Upper lobe of left lung (tissue), 6 donors: ENCODE measurements at regions not wholly inside any gene's neighbourhood (a gene's known extent, or its start where the extent isn't known, plus 50 kb on each side); places are given as distances from the start of the nearest gene placed in this dataset.

Source experiments
- ATAC-seq, 2 donors: fragments of 200-7000 bp; cut with Tn5 transposase; one replicate each; pipeline ENCODE4 v1.9.1; 2022; ENCODE audit warnings: mild to moderate bottlenecking in 2 of 2, moderate library complexity in 2 of 2; ENCODE audit not compliant: low FRiP score in 2 of 2
- DNase-seq, 2 donors: peaks; one replicate each; pipeline ENCODE4 v3.0.0-alpha.2; 2019 to 2020
- H3K27ac ChIP-seq, 4 donors: fragments of 200-600 bp; sonication (generic); one replicate each; pipeline ENCODE4 v1.5.1; 2016 to 2019
- H3K27me3 ChIP-seq, 4 donors: fragments of 200-600 bp; sonication (generic); one replicate each; pipeline ENCODE4 v1.5.1; 2017 to 2019
- H3K36me3 ChIP-seq, 4 donors: fragments of 200-600 bp; sonication (generic); one replicate each; pipeline ENCODE4 v1.5.1; 2016 to 2019
- H3K4me1 ChIP-seq, 4 donors: fragments of 200-600 bp; sonication (generic); one replicate each; pipeline ENCODE4 v1.5.1; 2018 to 2019
- H3K4me3 ChIP-seq, 4 donors: fragments of 200-600 bp; sonication (generic); one replicate each; pipeline ENCODE4 v1.5.1; 2017 to 2019; ENCODE audit warnings: mild to moderate bottlenecking in 2 of 4, moderate library complexity in 1 of 4
- H3K9me3 ChIP-seq, 4 donors: fragments of 200-600 bp; sonication (generic); one replicate each; pipeline ENCODE4 v1.5.1; 2018 to 2019
- EP300 ChIP-seq, 4 donors: sonication (generic); formaldehyde crosslinking; IDR thresholded peaks; one replicate each; pipeline ENCODE4 v1.5.1; 2017; ENCODE audit warnings: antibody characterized with exemption in 4 of 4, control low read depth in 2 of 4
- POLR2A ChIP-seq, 4 donors: fragments of 450-650 bp; IDR thresholded peaks; one replicate each; pipeline ENCODE4 v1.5.1; 2016 to 2017; ENCODE audit warnings: antibody characterized with exemption in 4 of 4, mild to moderate bottlenecking in 2 of 4
- POLR2AphosphoS5 ChIP-seq, 2 donors: sonication (generic); formaldehyde crosslinking; IDR thresholded peaks; one replicate each; pipeline ENCODE4 v1.5.1; 2017; ENCODE audit warnings: antibody characterized with exemption in 2 of 2
- WGBS, 2 donors: methylation state at CpG; one replicate each; pipeline ENCODE4 v1.1.5; 2017 to 2018; 5-methylcytosine and 5-hydroxymethylcytosine counted together
- TF ChIP-seq, protein P1 (sequence below), 6 experiments: fragments of 450-650 bp in 4 of 6; fragments of 200-600 bp in 2 of 6; sonication (generic) in 2 of 6; IDR thresholded peaks; one replicate each; pipeline ENCODE4 v1.5.1; 2016 to 2019; ENCODE audit warnings: antibody characterized with exemption in 6 of 6
- donor health status: DM: no; HTN: no; CAD: no; lungs with moderate emphysema.
- donor health status: DM: no; HTN: yes; CAD: no; lungs with severe emphysema.

DNA sequence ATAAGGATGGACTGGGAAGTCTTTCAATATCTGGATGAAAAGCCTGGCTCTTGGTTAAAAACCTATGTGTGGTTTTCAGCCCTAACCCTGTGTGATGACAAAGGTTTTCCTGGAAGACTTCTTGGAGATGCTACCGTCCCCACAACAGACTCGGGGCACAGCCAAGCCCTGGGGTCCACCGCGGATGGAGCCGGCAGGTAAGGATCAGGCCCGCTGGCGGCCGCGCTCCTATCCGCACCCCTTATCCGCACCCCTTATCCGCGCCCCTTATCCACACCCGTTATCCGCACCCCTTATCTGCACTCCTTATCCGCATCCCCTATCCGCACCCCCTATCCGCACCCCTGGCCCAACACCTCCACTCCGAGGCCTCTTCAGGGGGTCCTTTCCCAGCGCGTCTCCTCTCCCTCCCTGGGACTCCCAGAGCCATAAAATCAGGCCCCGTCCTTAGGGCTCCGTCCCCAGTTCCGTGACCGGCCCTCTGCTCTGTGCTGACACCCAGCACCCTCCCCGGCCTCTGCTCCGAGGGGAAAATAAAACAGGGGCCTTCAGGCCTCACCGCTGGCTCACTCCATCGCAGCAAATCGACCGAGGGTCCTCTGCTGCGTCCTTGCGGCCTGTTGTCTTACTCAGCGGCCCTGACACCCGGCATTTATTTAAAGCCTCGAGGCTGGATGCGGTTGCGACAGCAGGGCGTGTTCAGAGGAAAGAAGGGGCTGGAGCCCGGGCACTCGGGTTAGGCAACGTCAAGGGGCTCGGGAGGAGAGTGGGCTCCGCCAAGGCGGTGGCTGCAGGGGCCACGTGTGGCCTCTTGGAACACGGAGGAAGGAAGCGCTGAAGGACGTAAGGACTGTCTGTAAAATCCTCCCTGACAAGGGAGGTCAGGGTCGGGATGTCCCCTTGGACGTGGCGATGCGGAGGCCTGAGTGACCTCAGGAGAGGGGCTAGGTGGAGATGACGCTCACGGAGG lies 215.1 kb upstream of the ADARB2 start:
- H3K36me3 ChIP-seq = no peaks in the 10 kb centered on the region
- ATAC-seq (peak; percentile 23 to 61), DNase-seq (peak in 1 of 2 donors; percentile 62)
- H3K9me3 ChIP-seq = no peaks in the 10 kb centered on the region
- H3K27ac ChIP-seq = no peak overlapping the region
- TF ChIP-seq POLR2AphosphoS5 (IDR thresholded peaks at IDR 0.05) = no peak
- TF ChIP-seq EP300 (IDR thresholded peaks at IDR 0.05) = no peak
- TF ChIP-seq, protein P1, sequence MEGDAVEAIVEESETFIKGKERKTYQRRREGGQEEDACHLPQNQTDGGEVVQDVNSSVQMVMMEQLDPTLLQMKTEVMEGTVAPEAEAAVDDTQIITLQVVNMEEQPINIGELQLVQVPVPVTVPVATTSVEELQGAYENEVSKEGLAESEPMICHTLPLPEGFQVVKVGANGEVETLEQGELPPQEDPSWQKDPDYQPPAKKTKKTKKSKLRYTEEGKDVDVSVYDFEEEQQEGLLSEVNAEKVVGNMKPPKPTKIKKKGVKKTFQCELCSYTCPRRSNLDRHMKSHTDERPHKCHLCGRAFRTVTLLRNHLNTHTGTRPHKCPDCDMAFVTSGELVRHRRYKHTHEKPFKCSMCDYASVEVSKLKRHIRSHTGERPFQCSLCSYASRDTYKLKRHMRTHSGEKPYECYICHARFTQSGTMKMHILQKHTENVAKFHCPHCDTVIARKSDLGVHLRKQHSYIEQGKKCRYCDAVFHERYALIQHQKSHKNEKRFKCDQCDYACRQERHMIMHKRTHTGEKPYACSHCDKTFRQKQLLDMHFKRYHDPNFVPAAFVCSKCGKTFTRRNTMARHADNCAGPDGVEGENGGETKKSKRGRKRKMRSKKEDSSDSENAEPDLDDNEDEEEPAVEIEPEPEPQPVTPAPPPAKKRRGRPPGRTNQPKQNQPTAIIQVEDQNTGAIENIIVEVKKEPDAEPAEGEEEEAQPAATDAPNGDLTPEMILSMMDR (IDR thresholded peaks at IDR 0.05) = no peak
- no peak for TF ChIP-seq POLR2A (IDR thresholded peaks at IDR 0.05)
- no peak overlapping the region for H3K4me3 ChIP-seq
- 95 to 96% methylated on average over 55 of the region's 55 CpGs for WGBS, 2 donors
- no peaks in the 10 kb centered on the region for H3K27me3 ChIP-seq
- H3K4me1 ChIP-seq = no peaks in the 10 kb centered on the region

DNA sequence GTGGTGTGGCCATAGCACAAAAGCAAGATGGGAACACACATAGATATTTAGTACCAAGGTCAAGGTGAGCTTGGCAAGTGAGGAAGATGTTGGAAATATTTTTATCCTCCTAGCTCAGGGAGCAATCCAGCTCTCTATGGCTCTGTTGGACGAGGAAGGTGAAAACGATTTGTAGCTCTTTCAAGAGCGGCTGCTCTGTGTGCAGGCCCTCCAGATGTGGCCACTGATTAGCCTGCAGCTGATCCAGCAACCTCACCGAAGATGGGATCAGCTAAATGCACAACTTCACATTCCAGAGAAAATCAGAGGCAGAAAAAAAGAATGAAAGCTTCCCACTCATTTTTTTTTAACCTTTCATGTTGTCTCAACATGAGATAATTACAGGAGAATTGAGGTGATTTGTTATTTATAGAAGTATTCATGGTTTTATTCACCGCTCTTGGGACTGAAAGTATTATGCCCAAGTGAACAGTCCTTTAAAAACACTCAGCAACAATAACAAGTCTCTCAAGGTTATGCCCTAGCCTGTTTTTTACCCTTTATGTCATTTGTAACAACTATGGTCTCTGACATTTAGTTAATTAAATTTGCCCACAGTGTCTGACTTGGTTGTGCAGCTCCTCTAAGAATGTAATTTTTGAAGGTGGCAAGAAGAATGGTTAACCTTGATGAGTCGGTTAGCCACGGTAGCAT lies 213.6 kb upstream of the ADARB2 start:
- TF ChIP-seq EP300 (IDR thresholded peaks at IDR 0.05) = no peak
- no peak for TF ChIP-seq POLR2A (IDR thresholded peaks at IDR 0.05)
- H3K27ac ChIP-seq = no peak overlapping the region
- H3K36me3 ChIP-seq = no peaks in the 10 kb centered on the region
- H3K9me3 ChIP-seq = no peaks in the 10 kb centered on the region
- 82 to 90% methylated on average over 7 of the region's 7 CpGs for WGBS, 2 donors
- H3K27me3 ChIP-seq = no peaks in the 10 kb centered on the region
- ATAC-seq = no peak
- H3K4me1 ChIP-seq = no peaks in the 10 kb centered on the region
- DNase-seq = no peak
- no peak overlapping the region for H3K4me3 ChIP-seq

GRCh38 chr10:1947464-1948003 lies 210.2 kb upstream of the ADARB2 start:
- no peaks in the 10 kb centered on the region for H3K9me3 ChIP-seq
- DNase-seq (no peak), ATAC-seq (no peak)
- no peak overlapping the region for H3K27ac ChIP-seq
- TF ChIP-seq POLR2A (IDR thresholded peaks at IDR 0.05) (no peak), EP300 (IDR thresholded peaks at IDR 0.05) (no peak), POLR2AphosphoS5 (IDR thresholded peaks at IDR 0.05) (no peak)
- TF ChIP-seq, protein P1 (IDR thresholded peaks at IDR 0.05) = no peak
- H3K4me3 ChIP-seq = no peak overlapping the region
- 91 to 93% methylated on average over 4 of the region's 4 CpGs for WGBS, 2 donors
- no peaks in the 10 kb centered on the region for H3K27me3 ChIP-seq
- no peaks in the 10 kb centered on the region for H3K36me3 ChIP-seq
- no peaks in the 10 kb centered on the region for H3K4me1 ChIP-seq

DNA sequence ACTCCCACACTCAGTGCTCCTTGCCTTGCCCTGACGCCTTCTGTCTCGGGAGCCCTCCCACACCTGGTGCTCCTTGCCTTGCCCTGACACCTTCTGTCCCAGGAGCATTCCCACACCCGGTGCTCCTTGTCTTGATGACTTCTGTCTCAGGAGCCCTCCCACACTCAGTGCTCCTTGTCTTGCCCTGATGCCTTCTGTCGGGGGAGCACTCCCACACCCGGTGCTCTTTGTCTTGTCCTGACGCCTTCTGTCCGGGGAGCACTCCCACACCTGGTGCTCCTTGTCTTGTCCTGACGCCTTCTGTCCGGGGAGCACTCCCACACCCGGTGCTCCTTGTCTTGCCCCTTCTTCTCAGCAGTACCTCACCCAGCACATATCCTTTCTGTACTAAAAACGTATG lies 207.2 kb upstream of the ADARB2 start:
- WGBS, 2 donors = 92 to 93% methylated on average over 11 of the region's 11 CpGs
- no peaks in the 10 kb centered on the region for H3K9me3 ChIP-seq
- TF ChIP-seq, protein P1 (IDR thresholded peaks at IDR 0.05) = no peak
- TF ChIP-seq EP300 (IDR thresholded peaks at IDR 0.05) (no peak), POLR2A (IDR thresholded peaks at IDR 0.05) (no peak), POLR2AphosphoS5 (IDR thresholded peaks at IDR 0.05) (no peak)
- H3K27me3 ChIP-seq = no peaks in the 10 kb centered on the region
- no peaks in the 10 kb centered on the region for H3K4me1 ChIP-seq
- no peak for ATAC-seq
- H3K27ac ChIP-seq = no peak overlapping the region
- DNase-seq = no peak
- H3K4me3 ChIP-seq = no peak overlapping the region
- H3K36me3 ChIP-seq = no peaks in the 10 kb centered on the region

DNA sequence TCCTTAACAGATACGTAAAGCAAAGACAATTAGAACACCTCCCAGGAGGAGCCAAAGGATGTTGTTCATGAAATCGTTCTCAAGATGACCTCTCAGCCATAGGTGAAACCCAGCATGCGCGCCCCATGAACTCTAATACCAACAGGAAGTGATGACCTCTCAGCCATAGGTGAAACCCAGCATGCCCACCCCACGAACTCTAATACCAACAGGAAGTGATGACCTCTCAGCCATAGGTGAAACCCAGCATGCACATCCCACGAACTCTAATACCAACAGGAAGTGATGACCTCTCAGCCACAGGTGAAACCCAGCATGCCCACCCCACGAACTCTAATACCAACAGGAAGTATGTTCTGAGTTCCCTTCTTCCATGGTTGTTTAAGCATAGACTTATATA lies 205.2 kb upstream of the ADARB2 start:
- H3K27ac ChIP-seq = no peak overlapping the region
- TF ChIP-seq POLR2A (IDR thresholded peaks at IDR 0.05) (no peak), POLR2AphosphoS5 (IDR thresholded peaks at IDR 0.05) (no peak), EP300 (IDR thresholded peaks at IDR 0.05) (no peak)
- TF ChIP-seq, protein P1 (IDR thresholded peaks at IDR 0.05) = no peak
- no peak for DNase-seq
- ATAC-seq = no peak
- 49 to 59% methylated on average over 7 of the region's 7 CpGs for WGBS, 2 donors
- H3K9me3 ChIP-seq = no peaks in the 10 kb centered on the region
- H3K4me1 ChIP-seq = no peaks in the 10 kb centered on the region
- H3K27me3 ChIP-seq = no peaks in the 10 kb centered on the region
- H3K4me3 ChIP-seq = no peak overlapping the region
- H3K36me3 ChIP-seq = no peaks in the 10 kb centered on the region
